ENCODE measurements at regions not wholly inside any gene's neighbourhood (a gene's known extent, or its start where the extent isn't known, plus 50 kb on each side); places are given as distances from the start of the nearest gene placed in this dataset.

- no peak for TF ChIP-seq EZH2 (IDR thresholded peaks at IDR 0.05; ENCODE audit: borderline replicate concordance, control insufficient read depth, low read depth, low read length)
- no peak for TF ChIP-seq MAX (IDR thresholded peaks at IDR 0.05; ENCODE audit: low read depth, low read length)
- TF ChIP-seq RBBP5 (conservative IDR thresholded peaks at IDR 0.05): no peak
- TF ChIP-seq EGR1 (IDR thresholded peaks at IDR 0.05; ENCODE audit: borderline replicate concordance in 1 of 2, low read depth in 2 of 2, low read length in 2 of 2): no peak
- TF ChIP-seq USF2 (IDR thresholded peaks at IDR 0.05; ENCODE audit: borderline replicate concordance, low read depth, low read length): no peak
- TF ChIP-seq ZNF274 (IDR thresholded peaks at IDR 0.05; ENCODE audit: insufficient read depth, insufficient read length): no peak
- TF ChIP-seq E2F4 (IDR thresholded peaks at IDR 0.05; ENCODE audit: low read depth, low read length): no peak
- no peak for TF ChIP-seq HSF1 (IDR thresholded peaks at IDR 0.05; ENCODE audit: low read depth, low read length)
- TF ChIP-seq CTCF (IDR thresholded peaks at IDR 0.05 in 2 of 3, conservative IDR thresholded peaks at IDR 0.05 in 1 of 3; ENCODE audit: control insufficient read depth in 2 of 3, extremely low read depth in 1 of 3, insufficient read depth in 1 of 3, low read depth in 3 of 3, low read length in 3 of 3): no peak
- TF ChIP-seq ZBTB33 (IDR thresholded peaks at IDR 0.05): no peak
- no peak for TF ChIP-seq RFX5 (IDR thresholded peaks at IDR 0.05; ENCODE audit: low read depth, low read length)
- TF ChIP-seq ELK1 (IDR thresholded peaks at IDR 0.05; ENCODE audit: low read depth, low read length): no peak
- no peak for TF ChIP-seq ZNF687 (IDR thresholded peaks at IDR 0.05)
These were observed 340.1 kb downstream of the EIPR1 start for GRCh38 chr2:3037196-3038194.

Measured in GM12878 (cell line).